ENCODE measurements at regions not wholly inside any gene's neighbourhood (a gene's known extent, or its start where the extent isn't known, plus 50 kb on each side); places are given as distances from the start of the nearest gene placed in this dataset.

GRCh38 chr2:199581935-199582360 is 124.2 kb upstream of the SATB2 start (continued):
- TF ChIP-seq PATZ1 (tag by site-specific recombination; IDR thresholded peaks at IDR 0.05) (no peak), ZNF639 (tag by site-specific recombination; IDR thresholded peaks at IDR 0.05) (no peak), MYNN (tag by site-specific recombination; IDR thresholded peaks at IDR 0.05; ENCODE audit: borderline replicate concordance) (no peak), ZNF24 (tag by site-specific recombination; IDR thresholded peaks at IDR 0.05) (no peak), ZBTB17 (tag by site-specific recombination; IDR thresholded peaks at IDR 0.05) (peak; percentile 59; the same call in 1 of the 2 replicates), ZSCAN30 (tag by site-specific recombination; IDR thresholded peaks at IDR 0.05) (no peak), FEZF1 (tag by site-specific recombination; IDR thresholded peaks at IDR 0.05) (no peak), WT1 (tag by site-specific recombination; IDR thresholded peaks at IDR 0.05) (no peak), ZNF596 (tag by site-specific recombination; IDR thresholded peaks at IDR 0.05) (no peak), OSR2 (tag by site-specific recombination; IDR thresholded peaks at IDR 0.05) (0 out of 2 replicates have a peak, but pooled peaks have one; percentile 14), ZNF843 (tag by site-specific recombination; IDR thresholded peaks at IDR 0.05) (no peak)
- TF ChIP-seq, protein P1, sequence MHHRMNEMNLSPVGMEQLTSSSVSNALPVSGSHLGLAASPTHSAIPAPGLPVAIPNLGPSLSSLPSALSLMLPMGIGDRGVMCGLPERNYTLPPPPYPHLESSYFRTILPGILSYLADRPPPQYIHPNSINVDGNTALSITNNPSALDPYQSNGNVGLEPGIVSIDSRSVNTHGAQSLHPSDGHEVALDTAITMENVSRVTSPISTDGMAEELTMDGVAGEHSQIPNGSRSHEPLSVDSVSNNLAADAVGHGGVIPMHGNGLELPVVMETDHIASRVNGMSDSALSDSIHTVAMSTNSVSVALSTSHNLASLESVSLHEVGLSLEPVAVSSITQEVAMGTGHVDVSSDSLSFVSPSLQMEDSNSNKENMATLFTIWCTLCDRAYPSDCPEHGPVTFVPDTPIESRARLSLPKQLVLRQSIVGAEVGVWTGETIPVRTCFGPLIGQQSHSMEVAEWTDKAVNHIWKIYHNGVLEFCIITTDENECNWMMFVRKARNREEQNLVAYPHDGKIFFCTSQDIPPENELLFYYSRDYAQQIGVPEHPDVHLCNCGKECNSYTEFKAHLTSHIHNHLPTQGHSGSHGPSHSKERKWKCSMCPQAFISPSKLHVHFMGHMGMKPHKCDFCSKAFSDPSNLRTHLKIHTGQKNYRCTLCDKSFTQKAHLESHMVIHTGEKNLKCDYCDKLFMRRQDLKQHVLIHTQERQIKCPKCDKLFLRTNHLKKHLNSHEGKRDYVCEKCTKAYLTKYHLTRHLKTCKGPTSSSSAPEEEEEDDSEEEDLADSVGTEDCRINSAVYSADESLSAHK (tag by site-specific recombination; IDR thresholded peaks at IDR 0.05) = peak; percentile 78
- TF ChIP-seq, protein P2, sequence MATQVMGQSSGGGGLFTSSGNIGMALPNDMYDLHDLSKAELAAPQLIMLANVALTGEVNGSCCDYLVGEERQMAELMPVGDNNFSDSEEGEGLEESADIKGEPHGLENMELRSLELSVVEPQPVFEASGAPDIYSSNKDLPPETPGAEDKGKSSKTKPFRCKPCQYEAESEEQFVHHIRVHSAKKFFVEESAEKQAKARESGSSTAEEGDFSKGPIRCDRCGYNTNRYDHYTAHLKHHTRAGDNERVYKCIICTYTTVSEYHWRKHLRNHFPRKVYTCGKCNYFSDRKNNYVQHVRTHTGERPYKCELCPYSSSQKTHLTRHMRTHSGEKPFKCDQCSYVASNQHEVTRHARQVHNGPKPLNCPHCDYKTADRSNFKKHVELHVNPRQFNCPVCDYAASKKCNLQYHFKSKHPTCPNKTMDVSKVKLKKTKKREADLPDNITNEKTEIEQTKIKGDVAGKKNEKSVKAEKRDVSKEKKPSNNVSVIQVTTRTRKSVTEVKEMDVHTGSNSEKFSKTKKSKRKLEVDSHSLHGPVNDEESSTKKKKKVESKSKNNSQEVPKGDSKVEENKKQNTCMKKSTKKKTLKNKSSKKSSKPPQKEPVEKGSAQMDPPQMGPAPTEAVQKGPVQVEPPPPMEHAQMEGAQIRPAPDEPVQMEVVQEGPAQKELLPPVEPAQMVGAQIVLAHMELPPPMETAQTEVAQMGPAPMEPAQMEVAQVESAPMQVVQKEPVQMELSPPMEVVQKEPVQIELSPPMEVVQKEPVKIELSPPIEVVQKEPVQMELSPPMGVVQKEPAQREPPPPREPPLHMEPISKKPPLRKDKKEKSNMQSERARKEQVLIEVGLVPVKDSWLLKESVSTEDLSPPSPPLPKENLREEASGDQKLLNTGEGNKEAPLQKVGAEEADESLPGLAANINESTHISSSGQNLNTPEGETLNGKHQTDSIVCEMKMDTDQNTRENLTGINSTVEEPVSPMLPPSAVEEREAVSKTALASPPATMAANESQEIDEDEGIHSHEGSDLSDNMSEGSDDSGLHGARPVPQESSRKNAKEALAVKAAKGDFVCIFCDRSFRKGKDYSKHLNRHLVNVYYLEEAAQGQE (tag by site-specific recombination; IDR thresholded peaks at IDR 0.05) = no peak
- TF ChIP-seq, protein P3, sequence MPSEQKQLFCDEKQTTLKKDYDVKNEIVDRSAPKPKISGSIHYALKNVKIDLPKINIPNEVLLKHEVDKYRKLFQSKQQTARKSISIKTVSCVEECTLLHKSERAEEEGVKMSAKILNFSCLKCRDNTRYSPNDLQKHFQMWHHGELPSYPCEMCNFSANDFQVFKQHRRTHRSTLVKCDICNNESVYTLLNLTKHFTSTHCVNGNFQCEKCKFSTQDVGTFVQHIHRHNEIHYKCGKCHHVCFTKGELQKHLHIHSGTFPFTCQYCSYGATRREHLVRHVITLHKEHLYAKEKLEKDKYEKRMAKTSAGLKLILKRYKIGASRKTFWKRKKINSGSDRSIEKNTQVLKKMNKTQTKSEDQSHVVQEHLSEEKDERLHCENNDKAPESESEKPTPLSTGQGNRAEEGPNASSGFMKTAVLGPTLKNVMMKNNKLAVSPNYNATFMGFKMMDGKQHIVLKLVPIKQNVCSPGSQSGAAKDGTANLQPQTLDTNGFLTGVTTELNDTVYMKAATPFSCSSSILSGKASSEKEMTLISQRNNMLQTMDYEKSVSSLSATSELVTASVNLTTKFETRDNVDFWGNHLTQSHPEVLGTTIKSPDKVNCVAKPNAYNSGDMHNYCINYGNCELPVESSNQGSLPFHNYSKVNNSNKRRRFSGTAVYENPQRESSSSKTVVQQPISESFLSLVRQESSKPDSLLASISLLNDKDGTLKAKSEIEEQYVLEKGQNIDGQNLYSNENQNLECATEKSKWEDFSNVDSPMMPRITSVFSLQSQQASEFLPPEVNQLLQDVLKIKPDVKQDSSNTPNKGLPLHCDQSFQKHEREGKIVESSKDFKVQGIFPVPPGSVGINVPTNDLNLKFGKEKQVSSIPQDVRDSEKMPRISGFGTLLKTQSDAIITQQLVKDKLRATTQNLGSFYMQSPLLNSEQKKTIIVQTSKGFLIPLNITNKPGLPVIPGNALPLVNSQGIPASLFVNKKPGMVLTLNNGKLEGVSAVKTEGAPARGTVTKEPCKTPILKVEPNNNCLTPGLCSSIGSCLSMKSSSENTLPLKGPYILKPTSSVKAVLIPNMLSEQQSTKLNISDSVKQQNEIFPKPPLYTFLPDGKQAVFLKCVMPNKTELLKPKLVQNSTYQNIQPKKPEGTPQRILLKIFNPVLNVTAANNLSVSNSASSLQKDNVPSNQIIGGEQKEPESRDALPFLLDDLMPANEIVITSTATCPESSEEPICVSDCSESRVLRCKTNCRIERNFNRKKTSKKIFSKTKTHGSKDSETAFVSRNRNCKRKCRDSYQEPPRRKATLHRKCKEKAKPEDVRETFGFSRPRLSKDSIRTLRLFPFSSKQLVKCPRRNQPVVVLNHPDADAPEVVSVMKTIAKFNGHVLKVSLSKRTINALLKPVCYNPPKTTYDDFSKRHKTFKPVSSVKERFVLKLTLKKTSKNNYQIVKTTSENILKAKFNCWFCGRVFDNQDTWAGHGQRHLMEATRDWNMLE (tag by site-specific recombination; conservative IDR thresholded peaks at IDR 0.05; ENCODE audit: low read depth) = no peak

All from HEK293 (cell line).